Sigmoid colon (tissue), 4 donors: ENCODE measurements at regions not wholly inside any gene's neighbourhood (a gene's known extent, or its start where the extent isn't known, plus 50 kb on each side); places are given as distances from the start of the nearest gene placed in this dataset.

Experiments used
- CTCF ChIP-seq, 4 experiments: fragments of 450-650 bp in 3 of 4; fragments of 200-600 bp in 1 of 4; IDR thresholded peaks; one replicate each; pipeline ENCODE4 v1.5.1; 2016 to 2019; ENCODE audit warnings: antibody characterized with exemption in 4 of 4, mild to moderate bottlenecking in 3 of 4, moderate library complexity in 2 of 4
- EP300 ChIP-seq, 4 donors: sonication (generic); formaldehyde crosslinking; IDR thresholded peaks; one replicate each; pipeline ENCODE4 v1.6.1; 2017; ENCODE audit warnings: antibody characterized with exemption in 4 of 4
- POLR2A ChIP-seq, 2 donors: fragments of 450-650 bp; IDR thresholded peaks; one replicate each; pipeline ENCODE4 v1.6.1; 2016; ENCODE audit warnings: antibody characterized with exemption in 2 of 2, mild to moderate bottlenecking in 2 of 2, moderate library complexity in 2 of 2
- POLR2AphosphoS5 ChIP-seq, 4 donors: sonication (generic); formaldehyde crosslinking; IDR thresholded peaks; one replicate each; pipeline ENCODE4 v1.6.1; 2017; ENCODE audit warnings: antibody characterized with exemption in 4 of 4

DNA sequence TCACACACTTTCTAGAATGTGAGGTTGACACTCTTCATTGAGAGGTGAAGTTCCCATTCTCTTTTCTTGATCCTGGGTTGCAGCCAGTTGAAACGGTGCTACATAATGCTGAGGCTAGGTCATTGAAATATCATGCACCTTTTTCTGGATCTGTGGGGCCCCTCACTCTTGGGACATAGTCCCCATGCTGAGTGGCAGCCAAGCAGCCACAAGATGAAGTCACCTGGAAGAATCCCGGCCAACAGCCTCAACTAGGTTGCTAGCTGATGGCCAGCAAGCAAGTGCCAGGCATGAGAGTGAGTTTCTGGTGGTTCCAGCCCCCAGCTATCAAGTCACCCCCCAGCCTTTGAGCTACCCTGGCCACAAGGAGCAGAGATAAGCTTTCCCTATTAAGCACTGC lies 148.5 kb upstream of the TSHZ3 start:
- TF ChIP-seq POLR2AphosphoS5 (IDR thresholded peaks at IDR 0.05) (no peak), CTCF (IDR thresholded peaks at IDR 0.05) (no peak), POLR2A (IDR thresholded peaks at IDR 0.05) (no peak), EP300 (IDR thresholded peaks at IDR 0.05) (no peak)
